Stimulated activated CD8-positive, alpha-beta memory T cell treated with anti-CD3 and anti-CD28 coated beads, Interleukin-2, amount 100 ng/mL, for 48 hours (primary cell): ENCODE measurements at regions not wholly inside any gene's neighbourhood (a gene's known extent, or its start where the extent isn't known, plus 50 kb on each side); places are given as distances from the start of the nearest gene placed in this dataset.
A peak's percentile ranks its signal among the peaks of the same experiment; 100 is the strongest.
"Not testable (repeated sequence)": the region's sequence is repeated elsewhere in the genome, so short reads cannot be mapped to it uniquely, and the experiment has no call there.

ENCODE experiments used
- DNase-seq, 2 donors: peaks; one replicate each; pipeline ENCODE4 v3.0.0-alpha.2; 2020; ENCODE audit warnings: low read depth in 2 of 2

- no peak for DNase-seq
These were observed 180.7 kb upstream of the PRSS1 start for GRCh38 chr7:142568435-142569097.

- no peak for DNase-seq
These were observed 181.8 kb upstream of the PRSS1 start for GRCh38 chr7:142567201-142568075.

GRCh38 chr7:142566271-142566670 is 183.0 kb upstream of the PRSS1 start:
- no peak for DNase-seq

- DNase-seq, result not testable (repeated sequence)
These were observed 185.1 kb upstream of the PRSS1 start for GRCh38 chr7:142564125-142564524.

GRCh38 chr7:142563470-142563869 is 185.8 kb upstream of the PRSS1 start:
- no peak for DNase-seq

DNA sequence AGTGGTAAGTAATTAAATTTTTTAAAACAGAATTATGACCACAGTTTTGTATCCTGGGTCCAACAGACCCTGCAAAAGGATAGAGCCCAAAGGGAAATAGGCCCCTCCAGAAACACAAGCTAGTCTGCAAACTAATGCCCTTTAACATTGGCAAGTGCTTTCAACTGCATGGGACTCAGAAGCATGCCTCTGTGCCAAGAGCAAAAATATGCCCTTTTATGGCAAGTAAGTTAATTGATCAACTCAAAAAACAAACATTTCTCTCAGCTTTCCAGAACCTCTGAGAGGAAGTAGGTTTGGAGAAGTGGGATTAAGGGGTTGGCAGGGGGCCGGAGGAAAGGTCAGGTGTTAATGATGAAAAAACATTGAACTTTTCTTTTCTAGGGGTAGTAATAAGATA is 186.6 kb upstream of the PRSS1 start:
- no peak for DNase-seq

GRCh38 chr7:142561396-142561795 is 187.9 kb upstream of the PRSS1 start:
- DNase-seq, result not testable (repeated sequence)

DNA sequence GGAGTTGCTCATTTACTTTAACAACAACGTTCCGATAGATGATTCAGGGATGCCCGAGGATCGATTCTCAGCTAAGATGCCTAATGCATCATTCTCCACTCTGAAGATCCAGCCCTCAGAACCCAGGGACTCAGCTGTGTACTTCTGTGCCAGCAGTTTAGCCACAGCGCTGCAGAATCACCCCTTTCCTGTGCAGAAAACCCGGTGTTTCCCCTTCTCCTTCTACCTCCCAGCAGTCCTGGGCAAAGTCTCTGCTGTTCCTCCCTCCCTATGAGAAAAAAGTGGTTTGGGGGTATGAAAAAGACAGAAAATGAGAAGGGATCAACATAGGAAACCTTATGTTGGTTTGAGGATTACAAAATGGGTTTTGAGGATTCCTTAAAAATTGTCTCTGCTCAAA is 188.5 kb upstream of the PRSS1 start:
- DNase-seq, result not testable (repeated sequence)

GRCh38 chr7:142560166-142560565 is 189.1 kb upstream of the PRSS1 start:
- no peak for DNase-seq

DNA sequence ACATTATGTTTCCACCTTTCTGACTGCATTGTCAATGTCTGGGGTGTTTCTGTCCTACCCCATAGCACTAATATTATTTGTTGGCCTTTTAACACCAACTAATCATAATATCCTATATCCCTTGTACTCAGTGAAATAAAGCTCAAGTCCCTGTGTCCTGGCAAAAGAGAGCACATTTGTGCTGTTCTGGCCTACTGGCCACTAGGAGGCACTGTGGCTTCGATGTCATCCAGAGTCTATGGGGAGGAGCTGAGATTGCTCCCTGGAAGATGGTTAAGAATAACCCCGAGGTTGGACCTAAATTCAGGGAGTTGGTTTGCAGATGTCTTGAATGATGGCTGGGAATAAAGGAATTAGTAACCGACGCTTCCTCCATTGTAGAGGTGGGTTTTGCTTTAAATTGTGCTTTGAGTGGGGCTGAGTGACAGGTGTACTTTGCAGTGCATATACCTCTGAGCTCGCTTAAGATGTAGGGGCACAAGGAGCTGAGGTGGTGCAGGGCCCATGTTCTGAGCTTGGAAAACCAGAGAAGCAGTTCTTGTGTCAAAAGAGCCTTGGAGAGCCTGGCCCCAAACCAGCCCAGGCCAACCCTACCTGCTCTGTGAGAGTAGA is 191.2 kb upstream of the PRSS1 start:
- no peak for DNase-seq

DNA sequence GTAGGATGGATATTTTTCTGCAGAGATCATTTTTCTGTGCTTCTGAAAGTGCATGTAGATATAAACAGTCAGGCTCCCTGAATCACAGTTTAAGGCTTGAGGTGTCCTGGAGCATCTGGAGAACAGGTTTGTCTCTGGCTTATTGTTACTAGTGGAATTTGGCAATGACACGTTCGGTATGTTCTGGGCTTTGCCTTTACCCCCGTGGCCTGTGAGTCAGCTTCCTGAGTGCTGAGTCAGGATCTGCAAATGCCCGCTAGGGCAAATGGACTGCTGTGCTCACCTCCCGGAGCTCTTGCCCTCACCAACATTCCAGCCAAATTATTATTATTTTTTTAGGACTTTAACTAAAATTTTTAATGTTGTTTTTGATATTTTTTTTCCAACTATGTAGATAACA is 192.5 kb upstream of the PRSS1 start:
- DNase-seq, result no peak

- DNase-seq, result no peak
These were observed 194.4 kb upstream of the PRSS1 start for GRCh38 chr7:142554560-142555532.

- no peak for DNase-seq
These were observed 196.1 kb upstream of the PRSS1 start for GRCh38 chr7:142553216-142553615.

DNA sequence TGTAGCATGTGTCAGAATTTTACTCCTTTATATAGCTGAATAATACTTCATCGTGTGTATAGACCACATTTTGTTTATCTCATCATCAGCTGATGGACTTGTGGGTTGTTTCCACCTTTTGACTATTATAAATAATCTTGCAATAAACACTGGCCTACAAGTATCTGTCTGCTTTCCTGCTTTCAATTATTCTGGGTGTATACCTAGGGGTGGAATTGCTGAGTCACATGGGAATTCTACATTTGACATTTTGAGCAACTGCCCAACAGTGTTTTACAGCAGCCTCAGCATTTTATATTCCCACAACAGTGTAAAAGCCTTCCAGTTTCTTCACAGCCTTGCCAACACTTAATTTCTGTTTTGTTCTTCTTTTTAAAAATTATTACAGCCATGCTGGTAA is 200.3 kb upstream of the PRSS1 start:
- DNase-seq, result no peak

GRCh38 chr7:142546452-142546851 is 202.8 kb upstream of the PRSS1 start:
- no peak for DNase-seq

DNA sequence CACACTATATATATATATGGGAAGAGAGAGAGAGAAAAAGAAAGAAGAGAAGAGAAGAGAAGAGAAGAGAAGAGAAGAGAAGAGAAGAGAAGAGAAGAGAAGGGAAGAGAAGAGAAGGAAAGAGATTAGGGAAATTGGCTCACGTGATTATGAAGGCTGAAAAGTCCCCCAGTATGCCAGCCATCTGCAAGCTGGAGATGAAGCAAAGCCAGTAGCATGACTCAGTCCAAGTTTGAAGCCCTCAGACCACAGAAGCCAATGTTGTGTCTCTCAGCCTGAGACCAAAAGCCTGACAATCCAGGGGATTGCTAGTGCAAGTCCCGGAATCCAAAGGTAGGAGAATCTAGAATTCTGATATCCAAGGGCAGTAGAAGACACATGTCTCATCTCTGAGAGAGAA is 206.3 kb upstream of the PRSS1 start:
- no peak for DNase-seq

GRCh38 chr7:142542105-142542504 is 207.2 kb upstream of the PRSS1 start:
- DNase-seq, result no peak

- DNase-seq, result no peak
These were observed 208.9 kb upstream of the PRSS1 start for GRCh38 chr7:142540371-142540770.

DNA sequence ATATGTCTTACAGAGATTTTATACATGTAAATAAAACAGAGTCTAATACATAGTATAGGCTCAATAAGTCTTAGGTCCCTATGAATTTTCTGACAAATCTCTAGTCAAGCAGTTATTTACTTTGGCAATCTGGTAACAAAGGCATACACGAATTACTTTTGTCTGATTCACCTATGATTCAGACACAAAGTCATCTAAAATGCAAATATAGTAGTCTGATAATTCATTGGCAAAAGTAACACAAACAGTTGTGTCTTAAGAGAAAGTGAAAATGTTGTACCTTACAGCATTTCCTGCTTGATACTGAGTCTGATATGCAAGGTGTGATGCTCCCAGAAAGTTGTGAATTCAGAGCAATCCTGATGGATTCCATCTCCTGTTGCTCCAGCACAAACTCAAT is 209.4 kb upstream of the PRSS1 start:
- DNase-seq, result no peak

DNA sequence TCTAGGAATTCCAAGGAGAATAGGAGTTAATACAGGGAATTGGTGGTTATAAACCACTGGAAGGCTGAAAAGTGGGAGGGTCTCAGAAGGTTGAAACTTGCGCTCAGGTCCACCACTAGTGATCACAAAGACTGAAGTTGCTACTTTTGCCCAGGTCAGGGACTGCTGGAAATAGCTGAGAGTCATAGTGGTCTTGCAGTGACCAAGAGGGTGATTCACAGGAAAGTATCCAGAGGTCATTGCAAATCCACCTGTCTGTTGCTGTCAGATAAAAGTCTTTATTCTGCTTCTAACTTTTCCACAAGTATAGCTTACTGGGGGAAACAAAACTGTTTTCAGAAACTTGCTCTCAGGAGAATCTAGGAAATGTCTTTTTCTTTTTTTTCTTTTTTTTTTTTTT is 211.5 kb upstream of the PRSS1 start:
- no peak for DNase-seq

DNA sequence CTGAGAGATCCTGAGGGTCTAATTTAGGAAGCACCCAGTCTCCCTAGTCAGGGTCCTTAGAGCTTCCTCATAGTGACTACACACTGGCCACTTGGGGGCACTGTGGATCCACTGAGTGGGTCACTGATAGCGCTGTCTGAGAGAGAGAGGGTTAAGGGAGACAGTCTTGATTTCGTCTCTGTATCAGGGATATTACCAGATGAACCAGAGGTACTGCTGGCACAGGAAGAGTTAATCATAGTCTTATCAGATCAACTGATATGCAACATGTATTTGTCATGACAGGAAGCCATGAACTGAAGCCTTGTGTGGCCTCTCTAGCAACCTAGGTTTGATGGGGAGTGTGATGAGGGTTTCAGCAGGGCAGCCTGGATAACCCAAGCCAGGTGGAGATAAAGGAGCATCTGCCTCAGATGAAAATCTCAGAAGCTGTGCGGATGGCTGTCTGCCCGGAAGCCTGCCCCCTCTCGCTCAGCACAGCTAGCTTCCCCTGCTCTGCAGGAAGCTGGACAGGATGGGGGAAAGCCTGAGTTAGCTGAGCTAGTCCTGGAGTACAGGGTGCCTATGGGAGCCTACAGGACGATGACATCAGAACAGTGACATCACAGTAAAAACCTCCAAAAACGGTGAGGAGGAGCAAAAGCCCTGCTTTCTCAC is 214.0 kb upstream of the PRSS1 start:
- peak; percentile 47 to 64 for DNase-seq
